RKO (cell line): ENCODE measurements at regions not wholly inside any gene's neighbourhood (a gene's known extent, or its start where the extent isn't known, plus 50 kb on each side); places are given as distances from the start of the nearest gene placed in this dataset.

ENCODE experiments used
- DNase-seq: peaks from one replicate; pipeline ENCODE4 v3.0.0-alpha.2; 2016; ENCODE audit warnings: low spot score

GRCh38 chr2:66721776-66722175 is 286.9 kb downstream of the MEIS1 start:
- no peak for DNase-seq

- DNase-seq, result no peak
Observed at GRCh38 chr2:66724241-66724640, 289.3 kb downstream of the MEIS1 start.

DNA sequence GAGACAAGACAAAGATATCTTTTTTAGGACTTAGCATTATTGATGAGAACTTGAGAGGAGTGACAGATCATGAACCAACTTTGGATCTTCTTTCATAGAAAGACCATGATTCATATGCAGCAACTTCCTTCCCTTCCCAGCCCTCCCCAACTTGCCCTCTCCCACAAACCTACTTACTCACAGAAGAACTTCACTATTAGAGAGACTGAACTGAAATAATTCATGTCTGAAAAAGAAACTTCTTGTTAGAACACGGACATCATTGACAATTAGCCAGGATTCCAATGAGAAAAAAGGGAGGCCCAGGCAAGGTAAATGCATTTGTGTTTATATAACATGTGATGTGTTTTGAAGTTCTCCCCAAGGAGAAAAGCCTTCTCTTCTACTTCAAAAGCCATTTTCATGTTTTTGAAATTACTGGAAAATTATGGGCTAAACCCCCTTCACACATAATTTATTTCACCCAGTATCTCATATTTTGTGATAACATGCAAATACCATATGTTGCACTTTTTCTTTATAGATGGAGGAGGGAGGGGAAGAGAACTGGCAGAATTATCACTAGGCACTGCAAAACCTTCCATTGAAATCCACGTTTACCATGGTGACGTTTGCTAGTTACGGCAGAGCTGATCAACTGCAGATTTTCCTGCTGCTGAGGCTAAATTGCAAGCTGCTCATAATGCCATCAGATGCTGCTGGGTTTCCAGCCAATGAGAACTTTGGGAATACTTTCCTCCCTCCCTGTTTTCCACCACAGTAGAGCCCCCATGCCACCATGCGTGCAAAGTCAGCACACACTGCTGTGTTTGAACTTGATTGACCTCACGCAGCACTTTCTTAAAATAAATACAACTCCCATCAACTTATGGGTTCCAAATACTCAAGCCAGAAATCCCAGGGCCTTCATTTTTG is 294.7 kb downstream of the MEIS1 start:
- no peak for DNase-seq

GRCh38 chr2:66730441-66730840 is 295.5 kb downstream of the MEIS1 start:
- DNase-seq, result no peak

- DNase-seq, result no peak
Observed at GRCh38 chr2:66733364-66733999, 298.6 kb downstream of the MEIS1 start.

DNA sequence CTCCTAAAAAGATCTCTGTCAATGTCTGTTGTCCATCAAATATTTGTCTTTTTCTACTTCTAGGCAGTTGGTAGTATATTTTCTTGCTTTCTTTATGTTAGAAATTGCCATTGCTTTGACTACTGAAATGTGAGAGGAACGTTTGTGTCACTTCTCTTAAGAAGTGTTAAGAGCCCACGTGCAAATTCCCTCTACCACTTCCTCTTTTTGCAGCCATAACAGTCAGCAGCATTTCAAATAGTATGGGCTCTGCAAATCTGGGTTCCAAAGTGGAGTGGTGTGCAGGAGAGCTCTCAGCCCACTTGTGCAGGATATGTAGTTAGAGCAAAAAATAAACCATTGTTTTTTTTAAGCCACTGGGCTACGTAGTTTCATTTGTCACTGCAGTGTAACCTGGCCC is 314.0 kb downstream of the MEIS1 start:
- no peak for DNase-seq

- DNase-seq, result no peak
Observed at GRCh38 chr2:66749566-66749965, 314.6 kb downstream of the MEIS1 start.

- DNase-seq, result no peak
Observed at GRCh38 chr2:66753257-66753656, 318.3 kb downstream of the MEIS1 start.

- DNase-seq, result no peak
Observed at GRCh38 chr2:66753660-66754059, 318.7 kb downstream of the MEIS1 start.

DNA sequence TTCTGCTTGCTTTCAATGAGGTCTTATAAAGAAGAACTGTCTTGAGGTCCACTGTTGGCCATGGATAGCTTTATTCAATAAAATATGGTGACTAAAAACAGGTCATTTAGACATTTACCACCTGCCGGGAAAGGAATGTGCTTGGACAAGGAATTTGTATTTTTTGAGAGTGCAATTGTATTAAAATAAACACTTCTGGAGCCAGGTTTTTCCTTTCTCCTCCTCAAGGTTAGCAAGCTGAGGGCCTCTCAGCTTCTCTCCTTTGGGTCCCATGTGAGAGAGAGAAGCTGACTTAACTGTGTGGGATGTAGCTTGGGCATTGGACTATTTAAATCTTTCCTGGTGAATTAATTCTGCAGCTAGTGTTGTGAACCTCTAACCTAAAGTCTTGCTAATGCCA is 321.0 kb downstream of the MEIS1 start:
- no peak for DNase-seq

DNA sequence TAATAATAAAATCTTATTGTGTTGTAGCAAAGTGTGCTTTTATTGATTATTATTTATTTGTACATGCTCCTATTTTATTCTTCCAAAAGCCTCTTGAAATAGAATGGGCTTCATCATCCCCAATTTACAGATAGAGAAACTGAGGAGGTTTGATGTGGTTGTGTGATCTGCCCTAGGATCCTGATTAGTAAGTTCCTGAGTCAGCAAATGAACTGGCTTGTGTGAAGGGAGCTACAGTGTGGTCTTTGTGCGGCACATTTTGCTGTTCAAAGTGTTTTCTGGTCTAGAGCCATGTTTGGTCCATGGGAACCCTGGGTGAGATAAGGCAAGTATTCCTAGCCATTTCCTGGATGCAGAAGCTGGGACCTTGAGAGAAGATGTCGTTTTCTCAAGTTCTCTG is 326.9 kb downstream of the MEIS1 start:
- DNase-seq, result no peak

DNA sequence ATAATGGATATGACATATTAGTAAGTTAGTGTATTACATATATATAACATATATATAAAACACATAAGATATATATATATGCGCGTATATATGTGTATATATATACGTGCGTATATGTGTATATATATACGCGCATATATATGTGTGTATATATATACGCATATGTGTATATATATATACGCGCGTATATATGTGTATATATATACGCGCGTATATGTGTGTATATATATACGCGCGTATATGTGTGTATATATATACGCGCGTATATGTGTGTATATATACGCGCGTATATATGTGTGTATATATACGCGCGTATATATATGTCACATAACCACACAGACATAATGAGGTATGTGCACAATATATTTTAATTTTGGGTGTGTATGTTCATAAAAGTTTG is 327.8 kb downstream of the MEIS1 start:
- DNase-seq, result no peak

- no peak for DNase-seq
Observed at GRCh38 chr2:66766582-66766981, 331.7 kb downstream of the MEIS1 start.

- DNase-seq, result no peak
Observed at GRCh38 chr2:66771359-66771976, 336.5 kb downstream of the MEIS1 start.

DNA sequence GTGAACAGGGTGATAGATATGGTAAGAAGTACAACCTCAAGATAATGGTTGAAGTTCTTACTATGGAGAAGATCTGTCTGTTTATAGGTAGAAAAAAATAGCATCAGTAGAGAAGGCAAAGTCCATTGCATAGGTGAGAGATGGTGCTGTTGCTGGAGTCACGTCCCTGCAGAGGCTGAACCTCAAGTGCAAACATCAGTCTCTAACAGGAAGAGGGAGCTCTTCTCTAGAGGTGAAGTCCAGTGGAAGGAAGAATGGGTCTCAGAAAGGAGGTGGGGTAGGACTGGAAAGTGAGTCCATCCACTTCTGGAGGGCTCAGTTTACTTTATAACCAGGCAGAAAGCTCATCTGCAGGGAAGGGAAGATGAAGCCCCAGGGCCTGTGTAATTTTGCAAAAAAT is 337.7 kb downstream of the MEIS1 start:
- no peak for DNase-seq

- no peak for DNase-seq
Observed at GRCh38 chr2:66775730-66776422, 341.0 kb downstream of the MEIS1 start.

DNA sequence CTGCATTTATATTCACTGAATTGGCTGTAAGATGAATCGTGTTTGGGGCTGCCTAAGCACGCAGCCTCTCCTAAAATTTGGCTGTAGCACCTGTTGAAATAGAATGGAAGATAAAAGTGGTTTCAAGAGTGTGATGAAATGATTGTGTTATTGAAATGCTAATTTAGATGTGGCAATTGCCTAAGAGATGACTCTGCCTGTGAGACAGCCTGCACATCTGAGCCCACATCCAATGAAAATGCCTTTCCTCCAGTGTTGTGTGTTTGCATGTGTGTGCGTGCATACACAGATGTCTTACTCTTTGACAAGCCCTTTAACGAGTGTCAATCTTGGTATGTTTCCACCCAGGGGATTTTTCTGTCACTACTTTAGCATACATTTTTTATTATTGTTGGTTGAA is 346.9 kb downstream of the MEIS1 start:
- DNase-seq, result no peak

DNA sequence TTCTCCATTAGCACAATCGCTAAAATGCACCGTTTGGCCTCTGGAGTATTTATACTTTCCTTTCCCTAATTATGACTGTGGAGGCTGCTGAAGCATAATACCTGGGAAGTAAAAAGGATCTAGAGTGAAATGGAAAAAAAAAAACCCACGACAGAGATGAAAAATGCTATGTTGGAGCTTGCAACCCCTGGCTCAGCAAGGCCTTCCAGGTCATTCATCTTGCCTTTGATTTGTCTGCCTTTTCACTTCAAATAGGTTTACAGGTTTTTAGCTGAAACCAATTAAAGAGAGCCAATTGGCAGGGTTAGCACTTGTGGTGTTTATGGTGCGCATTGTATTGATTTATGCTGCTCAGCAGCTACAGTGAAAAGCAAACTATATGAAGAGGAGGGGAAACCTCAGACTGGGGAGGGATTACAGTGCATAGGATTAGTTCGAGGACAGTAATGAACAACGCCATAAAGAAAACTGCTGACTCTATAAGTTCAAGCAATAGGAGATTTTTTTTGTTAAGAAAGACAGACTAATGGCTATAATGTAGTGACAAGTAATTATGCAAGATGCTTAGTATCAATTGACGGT is 347.9 kb downstream of the MEIS1 start:
- DNase-seq, result no peak

- no peak for DNase-seq
Observed at GRCh38 chr2:66789741-66790140, 354.8 kb downstream of the MEIS1 start.

GRCh38 chr2:66790651-66791181 is 355.8 kb downstream of the MEIS1 start:
- DNase-seq, result no peak

DNA sequence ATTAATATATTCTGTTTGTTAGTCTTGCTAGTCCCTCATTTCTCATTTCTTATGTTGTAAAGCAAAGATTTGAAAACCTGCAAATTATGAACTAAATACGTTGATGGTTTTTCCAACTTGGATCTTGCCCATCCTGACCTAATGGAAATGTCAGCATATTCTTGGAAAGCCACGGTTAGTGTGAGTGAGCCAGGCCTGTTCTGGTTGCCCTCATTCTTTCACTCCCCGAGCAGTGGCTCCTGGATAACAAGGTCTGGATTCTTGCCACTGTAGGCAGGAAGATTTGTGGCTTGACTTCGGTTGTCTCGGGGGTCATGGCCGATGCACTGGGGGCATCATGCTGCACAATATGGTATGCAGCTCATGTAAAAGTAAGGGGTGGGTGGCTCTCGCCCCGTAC is 359.1 kb downstream of the MEIS1 start:
- DNase-seq, result no peak

DNA sequence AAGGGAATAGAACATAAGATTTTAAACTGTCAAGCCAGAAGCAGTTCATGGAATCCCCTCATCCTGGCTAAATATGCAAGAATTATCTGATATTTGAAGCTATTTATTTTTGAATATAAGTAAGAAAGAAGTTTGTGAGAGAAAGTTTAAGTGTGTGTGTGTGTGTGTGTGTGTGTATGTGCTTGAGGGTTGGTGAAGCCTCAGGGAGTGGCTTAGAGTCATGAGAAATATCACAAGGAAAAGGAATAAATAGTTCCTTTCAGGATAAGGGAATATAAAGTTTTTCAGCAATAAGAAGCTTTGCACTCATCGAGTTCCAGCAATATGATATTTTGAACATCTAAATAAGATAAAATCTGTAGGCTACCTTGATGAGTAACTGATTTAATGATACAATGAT is 359.6 kb downstream of the MEIS1 start:
- no peak for DNase-seq
